ENCODE measurements at regions not wholly inside any gene's neighbourhood (a gene's known extent, or its start where the extent isn't known, plus 50 kb on each side); places are given as distances from the start of the nearest gene placed in this dataset.

DNA sequence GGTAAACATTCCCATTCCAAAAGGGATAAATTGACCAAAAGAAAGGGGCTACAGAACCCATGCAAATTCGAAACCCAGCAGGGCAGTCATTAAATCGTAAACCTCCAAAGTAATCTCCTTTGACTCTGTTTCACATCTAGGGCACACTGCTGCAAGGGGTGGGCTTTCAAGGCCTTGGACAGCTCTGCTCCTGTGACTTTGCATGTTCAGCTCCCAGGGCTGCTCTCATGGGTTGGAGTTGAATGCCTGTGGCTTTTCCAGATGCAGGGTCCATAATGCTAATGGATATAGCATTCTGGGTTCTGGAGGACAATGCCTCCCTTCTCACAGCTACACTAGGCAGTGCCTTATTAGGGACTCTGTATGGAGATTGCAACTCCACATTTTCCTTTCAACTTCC lies 211.9 kb upstream of the MANEA start:
- no peak for TF ChIP-seq EZH2 (IDR thresholded peaks at IDR 0.05; ENCODE audit: insufficient read depth, low read length)
- no peak for TF ChIP-seq CTCF (IDR thresholded peaks at IDR 0.05; ENCODE audit: insufficient read depth, low read depth, low read length)

All from astrocyte (in vitro differentiated cells and primary cell).